ENCODE measurements at regions not wholly inside any gene's neighbourhood (a gene's known extent, or its start where the extent isn't known, plus 50 kb on each side); places are given as distances from the start of the nearest gene placed in this dataset.
"Not testable (repeated sequence)": the region's sequence is repeated elsewhere in the genome, so short reads cannot be mapped to it uniquely, and the experiment has no call there.

GRCh38 chr14:21941885-21942284, 268.3 kb upstream of the OR4E1 start:
- DNase-seq: no peak

GRCh38 chr14:21940887-21941856, 267.6 kb upstream of the OR4E1 start:
- peak; percentile 10 to 14 for DNase-seq

GRCh38 chr14:21939836-21940235, 266.2 kb upstream of the OR4E1 start:
- no peak for DNase-seq

GRCh38 chr14:21937996-21938395, 264.4 kb upstream of the OR4E1 start:
- no peak for DNase-seq

GRCh38 chr14:21933681-21934080, 260.1 kb upstream of the OR4E1 start:
- no peak for DNase-seq

- DNase-seq: peak; percentile 60 to 66
Observed at GRCh38 chr14:21924479-21924878, 250.9 kb upstream of the OR4E1 start.

GRCh38 chr14:21923820-21924219, 250.2 kb upstream of the OR4E1 start:
- DNase-seq: peak; percentile 94 to 96

- no peak for DNase-seq
Observed at GRCh38 chr14:21921453-21921852, 247.8 kb upstream of the OR4E1 start.

GRCh38 chr14:21917699-21918436, 244.2 kb upstream of the OR4E1 start:
- DNase-seq: peak; percentile 72 to 83

- DNase-seq: no peak
Observed at GRCh38 chr14:21915826-21916225, 242.2 kb upstream of the OR4E1 start.

- peak; percentile 89 to 90 for DNase-seq
Observed at GRCh38 chr14:21913759-21914158, 240.1 kb upstream of the OR4E1 start.

- DNase-seq: no peak
Observed at GRCh38 chr14:21912367-21912766, 238.7 kb upstream of the OR4E1 start.

GRCh38 chr14:21911877-21912276, 238.3 kb upstream of the OR4E1 start:
- no peak for DNase-seq

- no peak for DNase-seq
Observed at GRCh38 chr14:21910260-21910659, 236.6 kb upstream of the OR4E1 start.

GRCh38 chr14:21902561-21903181, 229.1 kb upstream of the OR4E1 start:
- DNase-seq: peak; percentile 68 to 79

GRCh38 chr14:21894898-21895194, 221.2 kb upstream of the OR4E1 start:
- not testable (repeated sequence) for DNase-seq

GRCh38 chr14:21894003-21894897, 220.6 kb upstream of the OR4E1 start:
- DNase-seq: peak; percentile 54 to 56

- no peak for DNase-seq
Observed at GRCh38 chr14:21891921-21892320, 218.3 kb upstream of the OR4E1 start.

- DNase-seq: no peak
Observed at GRCh38 chr14:21884995-21885394, 211.4 kb upstream of the OR4E1 start.

- DNase-seq: no peak
Observed at GRCh38 chr14:21882226-21882625, 208.6 kb upstream of the OR4E1 start.

GRCh38 chr14:21880918-21881317, 207.3 kb upstream of the OR4E1 start:
- no peak for DNase-seq

- DNase-seq: no peak
Observed at GRCh38 chr14:21875791-21876190, 202.2 kb upstream of the OR4E1 start.

- DNase-seq: no peak
Observed at GRCh38 chr14:21874946-21875345, 201.3 kb upstream of the OR4E1 start.
